ENCODE measurements at regions not wholly inside any gene's neighbourhood (a gene's known extent, or its start where the extent isn't known, plus 50 kb on each side); places are given as distances from the start of the nearest gene placed in this dataset.

- Histone ChIP-seq H3K9me3 (no peaks in the 10 kb centered on the region), H3K4me1 (peaks cover 0 to 7% of the 10 kb centered on the region in 2 donors), H3K27ac (no peak overlapping the region), H3K4me3 (no peak overlapping the region), H3K27me3 (no peaks in the 10 kb centered on the region), H3K36me3 (no peaks in the 10 kb centered on the region)
- TF ChIP-seq POLR2A (IDR thresholded peaks at IDR 0.05) (no peak), CTCF (IDR thresholded peaks at IDR 0.05) (no peak)
- intact Hi-C loops (cut with DNase I; ENCODE audit: low total_unique reads), result no loop called here
- DNase-seq, result no peak
Observed at GRCh38 chr2:204026294-204026693, 89.7 kb downstream of the ICOS start.

GRCh38 chr2:204027091-204027490, 90.5 kb downstream of the ICOS start:
- Histone ChIP-seq H3K4me1 (peaks cover 0 to 9% of the 10 kb centered on the region in 2 donors), H3K27me3 (no peaks in the 10 kb centered on the region), H3K36me3 (no peaks in the 10 kb centered on the region), H3K4me3 (no peak overlapping the region), H3K27ac (no peak overlapping the region), H3K9me3 (no peaks in the 10 kb centered on the region)
- intact Hi-C loops (cut with DNase I; ENCODE audit: low total_unique reads), result no loop called here
- no peak for TF ChIP-seq CTCF (IDR thresholded peaks at IDR 0.05)
- no peak for TF ChIP-seq POLR2A (IDR thresholded peaks at IDR 0.05)
- DNase-seq, result no peak

- H3K27ac ChIP-seq, result peak overlapping the region; percentile 30 to 48
- H3K27me3 ChIP-seq, result no peaks in the 10 kb centered on the region
Observed at GRCh38 chr2:204030322-204030721, 93.8 kb downstream of the ICOS start.

GRCh38 chr2:204031056-204031455, 94.5 kb downstream of the ICOS start:
- Histone ChIP-seq H3K27ac (peak overlapping the region in 1 of 2 donors; percentile 48), H3K36me3 (no peaks in the 10 kb centered on the region), H3K9me3 (no peaks in the 10 kb centered on the region), H3K27me3 (no peaks in the 10 kb centered on the region), H3K4me1 (peaks cover 0 to 9% of the 10 kb centered on the region in 2 donors), H3K4me3 (no peak overlapping the region)
- no peak for DNase-seq
- TF ChIP-seq POLR2A (IDR thresholded peaks at IDR 0.05) (no peak), CTCF (IDR thresholded peaks at IDR 0.05) (no peak)
- intact Hi-C loops (cut with DNase I; ENCODE audit: low total_unique reads), result no loop called here

More at GRCh38 chr2:204030322-204030721, 93.8 kb downstream of the ICOS start:
- peak; percentile 42 to 55 for DNase-seq
- H3K36me3 ChIP-seq, result no peaks in the 10 kb centered on the region
- H3K4me1 ChIP-seq, result peaks cover 0 to 9% of the 10 kb centered on the region in 2 donors
- intact Hi-C loops (cut with DNase I; ENCODE audit: low total_unique reads), result no loop called here
- no peaks in the 10 kb centered on the region for H3K9me3 ChIP-seq
- no peak overlapping the region for H3K4me3 ChIP-seq
- TF ChIP-seq CTCF (IDR thresholded peaks at IDR 0.05) (no peak), POLR2A (IDR thresholded peaks at IDR 0.05) (no peak)

GRCh38 chr2:204032301-204032700, 95.7 kb downstream of the ICOS start:
- no peak for TF ChIP-seq POLR2A (IDR thresholded peaks at IDR 0.05)
- no peak for TF ChIP-seq CTCF (IDR thresholded peaks at IDR 0.05)
- no peak overlapping the region for H3K27ac ChIP-seq
- peaks cover 0 to 9% of the 10 kb centered on the region in 2 donors for H3K4me1 ChIP-seq
- no peaks in the 10 kb centered on the region for H3K27me3 ChIP-seq
- no peaks in the 10 kb centered on the region for H3K9me3 ChIP-seq
- DNase-seq, result no peak
- no peak overlapping the region for H3K4me3 ChIP-seq
- intact Hi-C loops (cut with DNase I; ENCODE audit: low total_unique reads), result no loop called here
- no peaks in the 10 kb centered on the region for H3K36me3 ChIP-seq

All from uterus (tissue), 3 donors.